ENCODE measurements at regions not wholly inside any gene's neighbourhood (a gene's known extent, or its start where the extent isn't known, plus 50 kb on each side); places are given as distances from the start of the nearest gene placed in this dataset.

- DNase-seq, result no peak
These were observed 316.2 kb upstream of the THSD7B start for GRCh38 chr2:136448986-136449780.

GRCh38 chr2:136448432-136448831 is 316.9 kb upstream of the THSD7B start:
- peak; percentile 87 for DNase-seq

GRCh38 chr2:136444323-136444722 is 321.0 kb upstream of the THSD7B start:
- peak; percentile 52 for DNase-seq

GRCh38 chr2:136443661-136444060 is 321.7 kb upstream of the THSD7B start:
- peak; percentile 52 for DNase-seq

GRCh38 chr2:136441979-136442714 is 323.2 kb upstream of the THSD7B start:
- DNase-seq, result no peak

- DNase-seq, result no peak
These were observed 321.2 kb upstream of the CXCR4 start for GRCh38 chr2:136439064-136439676.

- no peak for DNase-seq
These were observed 319.5 kb upstream of the CXCR4 start for GRCh38 chr2:136437461-136437860.

- DNase-seq, result no peak
These were observed 319.0 kb upstream of the CXCR4 start for GRCh38 chr2:136436936-136437335.

GRCh38 chr2:136434251-136434715 is 316.3 kb upstream of the CXCR4 start:
- no peak for DNase-seq

GRCh38 chr2:136433261-136433660 is 315.3 kb upstream of the CXCR4 start:
- no peak for DNase-seq

- peak; percentile 73 for DNase-seq
These were observed 306.2 kb upstream of the CXCR4 start for GRCh38 chr2:136424112-136424511.

- peak; percentile 88 for DNase-seq
These were observed 305.6 kb upstream of the CXCR4 start for GRCh38 chr2:136423516-136423996.

GRCh38 chr2:136422512-136422911 is 304.6 kb upstream of the CXCR4 start:
- DNase-seq, result no peak

GRCh38 chr2:136420346-136420745 is 302.4 kb upstream of the CXCR4 start:
- DNase-seq, result no peak

- no peak for DNase-seq
These were observed 294.0 kb upstream of the CXCR4 start for GRCh38 chr2:136411946-136412345.

- DNase-seq, result no peak
These were observed 292.7 kb upstream of the CXCR4 start for GRCh38 chr2:136410673-136411072.

GRCh38 chr2:136408795-136409194 is 290.8 kb upstream of the CXCR4 start:
- no peak for DNase-seq

- no peak for DNase-seq
These were observed 290.0 kb upstream of the CXCR4 start for GRCh38 chr2:136407952-136408318.

- peak; percentile 98 for DNase-seq
These were observed 289.4 kb upstream of the CXCR4 start for GRCh38 chr2:136407117-136407951.

- DNase-seq, result no peak
These were observed 287.0 kb upstream of the CXCR4 start for GRCh38 chr2:136404925-136405324.

GRCh38 chr2:136404176-136404575 is 286.2 kb upstream of the CXCR4 start:
- DNase-seq, result no peak

- DNase-seq, result no peak
These were observed 284.3 kb upstream of the CXCR4 start for GRCh38 chr2:136402281-136402680.

Measured in DMS79 treated with DMSO at 0.1 percent for 48 hours (cell line).